Epidermal melanocyte (primary cell): ENCODE measurements at regions not wholly inside any gene's neighbourhood (a gene's known extent, or its start where the extent isn't known, plus 50 kb on each side); places are given as distances from the start of the nearest gene placed in this dataset.

Experiments used
- DNase-seq: peaks from one replicate; pipeline ENCODE4 v3.0.0; 2011; ENCODE audit warnings: low spot score; ENCODE audit not compliant: insufficient read length

DNA sequence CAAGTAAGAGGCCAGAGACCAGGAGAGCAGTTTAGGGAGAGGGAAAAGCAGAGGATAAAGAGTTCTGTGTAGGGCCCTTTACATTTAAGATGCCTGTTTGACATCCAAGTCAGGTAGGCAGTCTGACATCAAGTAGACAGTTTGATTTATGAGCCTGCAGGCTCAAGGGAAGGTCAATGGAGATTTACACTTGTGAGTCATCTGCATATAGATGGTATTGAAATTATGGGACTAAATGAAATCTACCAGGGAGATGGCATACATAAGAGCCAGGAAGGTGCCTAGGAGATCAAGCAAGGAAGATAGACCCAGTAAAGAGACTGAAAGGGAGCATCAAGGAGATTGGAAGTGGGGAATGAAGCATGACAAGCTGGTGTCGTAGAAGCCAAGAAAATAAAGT lies 212.4 kb upstream of the PKDCC start:
- no peak for DNase-seq

DNA sequence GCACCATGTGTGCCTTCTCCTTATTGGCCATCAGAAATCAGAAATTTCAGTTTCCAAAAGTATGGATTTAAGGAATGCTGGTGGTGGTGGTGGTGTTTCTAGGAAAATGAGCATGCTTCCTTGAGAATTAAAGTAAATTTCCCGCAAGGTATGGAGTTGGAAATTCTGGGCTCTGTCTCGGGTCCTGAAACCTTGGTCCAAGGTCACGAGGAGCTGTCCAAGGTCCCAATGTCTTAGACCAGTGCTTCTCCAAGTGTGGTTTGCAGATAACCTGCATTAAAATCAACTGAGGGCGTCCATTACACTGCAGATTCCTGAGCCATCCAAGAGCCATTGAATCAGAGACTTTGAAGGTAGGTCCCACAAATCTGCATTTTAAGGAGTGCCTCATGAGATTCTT lies 210.9 kb upstream of the PKDCC start:
- no peak for DNase-seq

DNA sequence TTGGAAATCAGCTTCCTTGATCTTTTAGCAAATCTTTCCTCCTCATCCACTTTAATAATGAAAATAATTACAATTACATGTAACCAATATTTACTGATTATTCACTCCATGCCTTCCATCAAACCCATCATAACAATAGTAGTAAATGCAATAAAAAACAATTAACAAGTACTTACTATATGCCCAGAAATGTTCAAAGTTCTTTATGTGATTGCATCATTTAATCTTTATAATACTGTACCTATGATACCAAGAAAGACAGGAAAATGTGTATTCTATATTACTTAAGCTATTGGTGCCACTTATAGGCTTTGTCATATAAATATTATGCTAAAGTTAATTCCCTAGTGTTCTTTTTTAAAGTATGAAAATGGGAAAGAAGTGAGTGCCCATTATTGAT lies 210.2 kb upstream of the PKDCC start:
- no peak for DNase-seq

DNA sequence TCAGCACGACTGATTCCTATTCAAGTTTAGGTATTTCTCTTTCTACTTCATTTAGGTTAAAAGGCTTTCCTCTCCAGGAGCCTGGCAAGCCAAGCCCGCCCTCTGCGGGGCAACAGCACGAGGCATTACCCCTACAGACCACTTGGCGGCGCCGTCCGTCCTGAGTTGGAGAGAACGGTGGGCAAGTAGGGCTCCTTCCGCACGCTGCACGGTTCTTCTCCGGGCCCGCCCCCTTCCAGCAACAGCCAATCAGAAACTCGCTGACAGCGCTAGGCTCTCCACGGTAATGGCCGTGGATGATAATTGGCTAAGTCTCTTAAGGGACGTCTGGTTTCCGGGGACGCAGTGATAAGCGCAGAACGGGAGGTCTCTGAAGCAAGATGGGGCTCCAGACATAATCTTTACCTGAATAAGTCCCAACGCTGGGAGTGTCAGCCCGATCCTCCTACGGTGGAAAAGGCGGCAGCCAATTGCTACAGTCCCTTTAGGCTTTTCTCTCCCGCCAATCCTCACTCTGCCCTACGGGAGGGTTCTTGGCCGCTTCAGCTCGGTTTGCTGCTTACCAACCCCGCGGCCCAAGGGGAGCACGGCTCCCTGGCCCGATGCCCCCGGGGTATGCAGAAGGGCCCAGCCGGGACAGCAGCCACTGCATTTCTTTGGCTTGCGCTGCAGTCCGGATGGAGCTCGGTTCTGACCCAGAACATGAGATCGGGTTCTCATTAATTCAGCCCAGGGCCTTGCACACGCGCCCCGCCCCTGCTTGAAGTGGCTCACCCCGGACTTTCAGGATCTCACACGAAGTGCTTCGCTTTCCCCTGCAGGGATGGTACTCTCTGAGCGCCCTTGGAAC lies 206.9 kb upstream of the PKDCC start:
- DNase-seq: peak; percentile 87

DNA sequence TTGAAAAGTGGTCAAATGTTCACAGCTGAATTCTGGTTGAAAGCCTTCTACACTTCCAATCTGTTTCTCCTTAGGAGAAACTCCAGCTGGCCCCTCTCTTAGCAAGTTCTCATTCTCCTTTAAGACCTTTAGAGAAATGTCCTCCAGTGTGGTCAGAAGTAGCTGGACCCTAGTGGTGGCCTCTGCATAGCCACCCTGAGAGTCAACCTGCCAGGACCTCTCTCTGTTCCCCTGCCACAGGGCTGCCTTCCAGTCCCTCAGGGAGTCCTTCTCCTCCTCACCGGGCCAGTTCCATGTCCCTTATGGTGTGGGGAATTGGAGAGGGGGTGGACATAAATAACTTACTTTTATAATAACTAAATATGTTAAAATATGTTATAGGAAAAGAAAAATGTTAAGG lies 200.9 kb upstream of the PKDCC start:
- no peak for DNase-seq

DNA sequence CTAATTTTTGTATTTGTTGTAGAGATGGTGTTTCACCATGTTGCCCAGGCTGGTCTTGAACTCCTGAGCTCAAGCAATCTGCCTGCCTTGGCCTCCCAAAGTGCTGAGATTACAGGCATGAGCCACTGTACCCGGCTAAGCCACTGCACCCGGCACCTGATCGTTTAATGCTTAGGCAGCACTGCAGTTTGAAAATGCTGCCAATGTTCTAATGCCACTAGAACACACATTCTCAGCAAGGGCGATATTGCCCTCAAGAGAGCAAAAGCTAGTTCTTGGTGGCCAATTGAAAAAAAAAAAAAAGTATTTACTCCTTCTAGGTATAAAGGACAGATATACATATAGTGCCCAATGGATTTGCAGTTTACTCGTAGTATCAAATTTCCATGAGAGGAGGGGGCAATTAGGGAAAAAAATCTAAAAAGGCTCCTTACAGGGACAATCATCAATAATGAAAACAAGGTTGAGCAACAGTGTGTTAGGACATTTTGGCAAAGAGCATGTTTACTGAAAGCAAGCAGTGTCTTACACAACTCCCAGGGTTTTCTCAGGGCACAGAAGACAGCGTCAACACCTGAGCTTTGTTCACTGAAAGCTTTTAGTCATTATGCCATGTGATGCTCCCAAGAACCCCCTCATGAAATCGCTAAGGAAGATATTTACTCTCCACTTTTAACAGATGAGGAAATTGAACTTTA lies 199.9 kb upstream of the PKDCC start:
- DNase-seq: no peak

DNA sequence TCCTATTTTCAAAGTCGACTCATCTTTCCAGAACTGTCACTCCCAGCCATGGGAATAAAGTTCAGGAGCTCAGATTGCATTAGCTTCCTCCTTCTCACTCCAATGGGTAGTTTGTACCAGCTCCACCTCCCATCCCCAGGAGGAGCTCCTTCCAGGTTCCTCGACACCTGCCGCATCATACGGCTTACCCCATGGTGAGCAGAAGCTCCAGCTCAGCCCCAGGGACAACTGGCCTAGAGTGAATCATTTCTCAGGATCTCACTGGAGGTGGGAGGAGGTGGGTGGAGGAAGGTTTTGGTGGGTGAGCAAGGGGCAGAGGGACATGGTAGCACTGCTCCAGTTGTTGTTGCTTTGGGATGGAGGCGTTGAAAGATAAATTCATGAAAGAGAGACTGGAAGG lies 196.3 kb upstream of the PKDCC start:
- no peak for DNase-seq

DNA sequence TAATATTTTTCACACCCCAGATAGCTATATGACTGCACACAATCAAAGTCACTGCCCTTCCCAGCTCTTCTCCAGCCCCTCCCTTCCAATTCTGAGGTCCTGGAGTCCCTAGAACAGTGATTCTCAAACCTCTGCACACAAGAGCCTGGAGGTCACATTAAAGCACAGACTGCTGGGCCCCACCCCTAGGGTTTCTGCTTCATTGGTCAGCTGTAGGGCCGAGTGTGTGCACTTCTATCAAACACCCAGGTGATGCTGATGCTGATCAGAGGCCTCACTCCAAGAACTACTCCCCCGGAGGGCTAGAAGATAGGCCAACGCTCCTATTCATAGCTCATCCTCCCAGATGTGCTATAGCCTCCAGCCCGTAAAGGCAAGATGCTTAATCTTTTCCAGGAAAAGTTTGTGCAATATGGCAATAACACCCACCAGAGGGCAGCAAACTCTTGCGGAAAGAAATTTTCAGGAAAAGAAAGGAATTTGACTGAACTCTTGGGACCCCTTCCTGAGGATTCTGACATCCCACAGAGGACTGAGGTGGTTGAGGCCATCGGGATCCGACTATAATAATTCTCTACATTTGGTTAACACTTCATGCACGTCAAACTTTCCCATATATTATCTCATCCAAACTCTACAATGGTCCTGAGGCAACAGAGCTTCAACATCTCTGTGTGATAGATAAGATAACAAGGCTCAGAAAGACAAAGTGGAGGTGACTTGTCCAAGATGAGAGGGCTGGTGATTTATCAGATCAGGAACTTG lies 194.2 kb upstream of the PKDCC start:
- peak; percentile 47 for DNase-seq

DNA sequence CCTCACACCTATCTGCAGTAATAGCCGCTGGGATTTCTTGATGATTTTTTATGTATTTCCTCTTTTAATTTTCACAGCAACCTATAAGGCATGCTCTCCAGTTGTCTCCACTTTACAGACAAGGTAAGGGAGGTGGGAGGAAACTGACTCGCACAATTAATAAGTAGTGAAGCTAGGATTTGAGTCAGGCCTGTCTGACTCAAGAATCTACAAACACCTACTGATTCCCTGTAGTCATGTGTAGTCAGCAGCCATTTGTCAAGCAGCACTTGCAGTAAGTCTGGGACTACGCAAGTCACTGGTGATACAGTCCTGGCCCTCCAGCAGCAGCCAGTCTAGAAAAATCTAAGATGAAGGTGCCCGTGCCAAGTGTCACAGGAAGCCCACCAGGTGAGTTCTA lies 193.6 kb upstream of the PKDCC start:
- no peak for DNase-seq

DNA sequence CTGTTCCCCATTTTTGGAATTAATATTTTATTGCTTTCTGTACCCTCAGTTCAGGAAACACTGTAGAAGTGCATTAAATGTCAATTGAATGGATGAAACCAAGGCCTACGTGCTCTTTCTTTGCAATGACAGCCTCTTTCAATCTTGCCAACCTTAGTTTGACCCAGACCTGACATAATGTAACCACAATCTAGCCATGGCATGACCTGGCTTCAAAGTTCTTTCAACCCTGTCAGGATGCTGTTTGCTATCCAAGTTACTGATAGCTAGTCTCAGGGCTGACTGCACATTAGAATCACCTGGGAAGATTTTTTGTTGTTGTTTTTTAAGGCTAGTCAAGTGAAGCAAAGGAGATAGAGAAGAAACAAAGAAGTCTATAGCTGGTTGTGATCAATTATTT lies 190.9 kb upstream of the PKDCC start:
- no peak for DNase-seq

DNA sequence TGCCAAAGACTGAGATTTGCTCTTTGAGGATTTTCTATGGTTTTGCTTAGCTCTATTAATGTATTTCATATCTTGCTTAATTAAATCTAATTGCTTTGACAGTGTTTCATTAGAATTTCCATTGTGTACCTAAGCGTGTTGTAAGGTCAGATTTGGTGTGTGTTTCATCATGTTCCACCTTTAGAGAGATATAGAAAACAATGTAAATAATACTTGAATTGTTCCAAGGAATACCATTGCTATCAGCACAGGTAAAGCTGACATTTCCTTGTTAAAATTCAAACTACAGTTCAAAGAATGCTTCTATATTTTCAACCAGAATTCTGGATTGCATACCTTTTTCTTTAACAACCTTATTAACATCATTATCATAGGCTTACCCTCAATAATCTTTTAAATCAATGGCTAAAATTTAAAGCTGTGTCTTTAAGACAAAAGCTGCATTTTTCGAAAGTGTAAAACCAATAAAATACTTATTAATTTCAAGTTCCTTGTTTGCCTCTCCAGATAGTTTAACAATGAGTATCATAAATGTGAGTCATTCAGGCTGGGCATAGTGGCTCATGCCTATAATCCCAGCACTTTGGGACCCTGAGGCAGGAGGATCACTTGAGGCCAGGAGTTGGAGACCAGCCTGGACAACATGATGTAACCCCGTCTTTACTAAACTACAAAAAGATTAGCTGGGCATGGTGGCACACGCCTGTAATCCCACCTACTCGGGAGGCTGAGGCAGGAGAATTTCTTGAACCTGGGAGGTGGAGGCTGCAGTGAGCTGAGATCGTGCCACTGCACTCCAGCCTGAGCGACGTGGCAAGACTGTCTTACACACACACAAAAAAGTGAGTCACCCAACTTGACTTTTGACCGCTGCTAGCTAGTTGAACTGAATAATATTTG lies 188.0 kb upstream of the PKDCC start:
- DNase-seq: no peak

DNA sequence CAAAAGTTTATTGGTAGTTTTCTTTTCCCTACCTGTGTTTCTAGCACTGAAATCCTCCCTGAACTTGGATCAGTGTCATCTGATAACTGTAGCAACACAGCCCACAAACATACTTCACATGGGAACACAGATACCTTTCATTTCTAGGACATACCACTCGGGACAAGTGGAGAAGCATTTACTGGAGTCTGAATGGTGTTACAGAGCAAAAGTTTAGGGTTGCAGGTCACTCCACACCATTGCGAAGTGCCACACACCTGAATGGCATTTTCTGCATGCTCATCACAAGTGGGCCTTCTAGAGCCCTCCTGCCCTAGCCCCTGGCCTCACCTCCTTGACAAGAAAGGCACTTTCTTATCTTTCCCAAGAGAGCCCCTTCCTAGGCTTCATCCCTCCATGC lies 184.8 kb upstream of the PKDCC start:
- DNase-seq: no peak

DNA sequence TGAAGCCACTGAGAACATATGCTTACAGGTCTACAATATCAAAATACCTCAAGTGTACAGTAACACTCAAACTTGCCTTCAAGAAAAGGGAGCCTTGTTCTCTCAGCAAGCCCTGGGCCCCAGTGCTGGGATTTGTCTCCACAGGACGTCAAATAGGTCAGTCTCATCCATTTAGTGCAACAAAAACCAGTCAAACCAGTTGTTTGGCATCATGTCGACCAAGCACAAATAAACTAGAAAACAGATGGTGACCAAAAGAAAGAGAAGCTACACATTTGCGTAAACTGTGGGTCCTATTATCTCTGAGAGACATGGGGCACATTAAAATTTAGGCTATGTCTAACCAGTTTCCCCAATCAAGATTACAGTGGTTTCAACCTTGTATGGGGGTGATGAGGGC lies 182.6 kb upstream of the PKDCC start:
- DNase-seq: no peak

DNA sequence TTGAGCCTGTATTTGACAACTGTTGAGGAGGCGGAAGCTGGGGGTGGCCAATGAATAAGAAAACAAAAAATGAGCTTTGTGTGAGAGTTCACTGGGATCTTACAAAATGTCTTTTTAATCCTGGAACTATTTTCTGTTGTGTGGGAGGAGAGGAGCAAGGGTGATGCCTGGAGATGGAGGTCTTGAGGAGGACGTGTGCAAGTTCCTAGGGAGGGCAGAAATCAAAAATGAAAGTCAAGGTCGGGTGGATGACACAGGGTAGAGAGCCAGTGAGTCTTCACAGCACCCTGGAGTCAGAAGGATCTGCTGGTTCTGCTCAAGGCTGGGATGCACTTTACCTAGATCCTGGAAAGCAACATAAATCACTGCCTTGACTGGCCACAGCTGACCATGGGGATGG lies 180.3 kb upstream of the PKDCC start:
- DNase-seq: no peak

DNA sequence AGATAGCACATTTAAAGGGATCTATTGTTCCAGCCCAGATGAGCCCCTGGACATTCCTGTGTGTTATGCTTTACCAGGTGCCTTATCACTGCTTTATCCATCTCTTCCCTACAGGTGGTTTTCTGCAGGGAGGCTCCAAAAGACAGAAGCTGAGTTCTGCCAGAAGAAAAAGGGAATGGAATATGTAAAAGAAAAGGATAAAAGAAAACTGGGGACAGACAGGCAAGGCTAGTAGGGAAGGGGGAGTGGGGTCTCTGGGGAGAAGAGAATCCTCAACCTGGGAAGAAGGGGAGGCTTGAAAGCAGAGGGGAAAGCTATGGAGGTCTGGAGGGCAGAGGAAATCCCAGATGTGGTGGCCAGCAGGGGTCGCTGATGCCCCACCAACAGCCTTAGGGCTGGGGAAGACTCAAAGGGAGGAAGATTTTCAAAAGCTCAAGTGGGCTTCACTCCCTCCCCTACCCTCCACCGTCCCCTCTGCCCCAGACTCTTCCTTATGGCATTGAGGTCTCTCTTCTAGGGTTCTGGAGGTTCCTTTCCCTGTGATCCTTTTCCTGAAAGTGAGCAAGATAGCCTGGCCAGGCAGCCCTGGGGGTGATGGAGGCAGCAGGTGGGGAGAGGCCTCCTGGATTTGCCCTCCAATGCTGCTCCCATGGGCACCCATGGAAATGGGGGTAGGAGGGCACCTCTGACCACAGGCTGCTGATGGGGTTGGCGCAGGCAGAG lies 178.1 kb upstream of the PKDCC start:
- DNase-seq: peak; percentile 63

DNA sequence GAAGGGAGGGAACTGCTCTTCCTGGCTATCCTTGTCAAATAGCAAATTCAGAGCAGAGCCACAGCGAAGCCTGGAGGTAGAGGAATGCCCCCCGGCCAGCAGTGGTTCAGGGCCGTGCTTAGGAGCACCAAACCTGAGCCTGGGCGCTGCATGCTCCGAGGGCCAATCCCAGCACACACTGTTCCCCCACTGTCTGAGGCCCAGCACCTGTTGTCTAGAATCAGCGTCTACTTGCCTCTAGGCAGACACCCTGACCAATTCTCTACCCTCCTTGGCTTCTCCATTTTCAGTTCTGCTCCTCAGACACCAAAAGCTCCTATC lies 177.6 kb upstream of the PKDCC start:
- DNase-seq: no peak

DNA sequence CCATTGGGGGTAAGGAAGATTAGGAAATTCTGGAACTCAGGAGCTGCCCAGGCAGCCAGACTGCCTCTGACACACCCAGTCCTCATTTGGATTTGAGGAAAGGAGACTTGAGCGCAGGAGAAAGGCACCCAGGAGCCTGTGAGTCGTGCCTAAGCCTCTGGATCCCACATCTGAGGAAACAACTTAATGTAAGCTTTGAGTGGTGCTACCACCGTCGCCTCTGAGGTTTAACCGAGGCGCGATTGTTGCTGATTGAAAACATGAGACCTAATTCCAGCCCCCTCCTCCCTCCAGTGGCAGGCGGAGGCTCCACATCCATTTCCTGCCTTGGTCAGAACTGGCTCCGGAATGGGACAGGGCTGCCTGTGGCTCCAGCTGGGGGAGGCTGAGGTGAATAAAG lies 176.7 kb upstream of the PKDCC start:
- no peak for DNase-seq

DNA sequence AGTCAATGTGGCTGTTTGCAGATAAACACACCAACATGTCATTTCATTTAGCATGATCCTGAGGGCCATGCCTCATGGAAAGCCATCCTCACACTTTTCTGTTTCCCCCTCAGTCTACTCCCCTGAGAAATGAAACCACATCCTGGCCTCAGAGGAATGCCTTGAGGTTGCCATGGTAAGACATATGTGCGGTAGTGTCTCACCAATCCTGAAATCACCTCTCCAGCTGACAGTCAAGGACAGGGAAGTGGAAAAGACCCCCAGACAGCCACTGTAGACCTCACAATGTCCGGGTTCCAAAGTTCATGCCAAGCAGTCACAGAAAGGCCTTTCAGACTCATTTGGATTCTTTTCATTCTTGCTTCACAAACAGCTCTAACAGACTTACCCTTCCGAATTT lies 175.2 kb upstream of the PKDCC start:
- no peak for DNase-seq

DNA sequence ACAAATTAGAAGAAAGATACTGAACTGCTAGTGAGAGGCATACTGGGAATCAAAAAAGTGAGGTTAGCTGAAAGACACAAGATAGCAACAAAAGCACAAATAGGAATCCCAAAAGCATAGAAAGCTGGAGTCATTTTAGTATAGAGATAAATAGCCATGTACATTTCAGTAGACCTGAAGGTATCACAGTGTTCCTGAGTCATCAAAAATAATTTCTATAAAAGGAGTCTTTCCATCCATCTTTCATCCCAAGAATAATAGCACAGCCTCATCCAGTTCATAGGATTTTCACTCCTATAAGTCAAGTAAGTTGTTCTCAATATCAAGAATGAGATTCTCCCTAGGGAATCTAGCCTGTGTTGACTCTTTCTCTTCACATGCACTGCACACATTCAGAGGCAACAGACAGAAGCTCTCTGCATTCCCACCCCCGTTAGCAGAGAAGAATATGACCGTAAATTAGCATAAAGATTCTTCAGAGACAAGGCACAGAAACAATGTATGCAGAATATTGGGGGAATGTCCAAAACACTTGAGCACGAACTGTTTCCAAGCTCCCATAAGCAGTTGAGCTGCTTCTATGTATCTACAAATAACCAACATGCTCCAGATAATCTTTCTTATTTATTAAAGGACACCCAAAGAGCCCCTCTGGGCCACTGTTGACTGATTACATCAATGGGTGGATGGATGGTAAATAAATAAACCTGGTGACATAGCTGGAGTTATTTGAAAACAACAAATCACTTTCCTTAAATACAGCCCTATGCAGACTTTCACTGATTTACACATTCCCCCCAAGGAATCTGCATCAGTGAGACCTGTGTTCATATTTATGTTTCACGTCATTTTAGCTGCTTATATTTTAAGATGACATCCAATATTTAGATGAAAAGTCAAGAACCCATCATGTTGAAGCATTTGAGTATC lies 174.5 kb upstream of the PKDCC start:
- no peak for DNase-seq
